GM12892 (cell line): ENCODE measurements at regions not wholly inside any gene's neighbourhood (a gene's known extent, or its start where the extent isn't known, plus 50 kb on each side); places are given as distances from the start of the nearest gene placed in this dataset.
A peak's percentile ranks its signal among the peaks of the same experiment; 100 is the strongest.

Experiments
- DNase-seq: peaks from one replicate; pipeline ENCODE4 v3.0.0; 2011; ENCODE audit not compliant: insufficient read length
- FAIRE-seq: peaks from 2 replicates; lab custom pipeline; 2011; peaks lifted over from hg19 to GRCh38; lab: Jason Lieb, UNC
- POLR2A ChIP-seq: IDR thresholded peaks from 2 replicates; pipeline ENCODE4 v1.6.1; 2011; ENCODE audit warnings: low read depth, low read length, control low read depth
- POLR2AphosphoS5 ChIP-seq: IDR thresholded peaks from 2 replicates; pipeline ENCODE4 v1.6.1; 2011; ENCODE audit warnings: low read depth, low read length, control low read depth
- TAF1 ChIP-seq: IDR thresholded peaks from 2 replicates; pipeline ENCODE4 v1.6.1; 2011; ENCODE audit warnings: low read depth, mild to moderate bottlenecking, control low read depth, low read length, borderline replicate concordance

- TF ChIP-seq POLR2AphosphoS5 (no peak), POLR2A (no peak), TAF1 (no peak)
- FAIRE-seq (peak; percentile 44), DNase-seq (no peak)
These were observed 59.4 kb upstream of the LRRC8B start for GRCh38 chr1:89465201-89465600.

- FAIRE-seq (peak; percentile 77), DNase-seq (no peak)
These were observed 58.2 kb upstream of the LRRC8B start for GRCh38 chr1:89466307-89466930.

DNA sequence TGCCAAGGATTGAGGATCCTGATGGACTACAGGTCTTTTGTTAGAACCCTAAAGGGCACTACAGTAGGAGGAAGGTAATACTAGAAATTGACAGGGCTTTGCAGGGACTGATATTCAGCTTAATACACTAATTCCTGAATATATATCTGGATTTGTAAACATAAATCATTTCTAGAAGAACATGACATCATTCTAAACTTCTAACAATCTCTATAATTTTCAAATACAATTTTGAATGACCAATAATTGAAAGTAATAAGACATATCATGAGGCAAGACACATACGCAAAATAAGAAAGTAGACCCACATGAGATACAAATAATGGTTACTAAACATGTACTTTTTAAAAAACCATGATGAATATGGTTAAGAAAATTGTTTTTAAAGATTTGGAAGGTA is 52.4 kb upstream of the LRRC8B start:
- DNase-seq, result no peak
- TF ChIP-seq POLR2A, result no peak
- TF ChIP-seq TAF1, result no peak
- no peak for TF ChIP-seq POLR2AphosphoS5
- no peak for FAIRE-seq

More at GRCh38 chr1:89466307-89466930, 58.2 kb upstream of the LRRC8B start:
- TF ChIP-seq POLR2AphosphoS5 (no peak), TAF1 (no peak), POLR2A (no peak)

- DNase-seq (no peak), FAIRE-seq (no peak)
- no peak for TF ChIP-seq POLR2A
- no peak for TF ChIP-seq POLR2AphosphoS5
- no peak for TF ChIP-seq TAF1
These were observed 51.7 kb upstream of the LRRC8B start for GRCh38 chr1:89472886-89473417.
